HT-29 (cell line): ENCODE measurements at regions not wholly inside any gene's neighbourhood (a gene's known extent, or its start where the extent isn't known, plus 50 kb on each side); places are given as distances from the start of the nearest gene placed in this dataset.

Source experiments
- DNase-seq: peaks from one replicate; pipeline ENCODE4 v3.0.0-alpha.2; 2015; ENCODE audit warnings: low spot score

DNA sequence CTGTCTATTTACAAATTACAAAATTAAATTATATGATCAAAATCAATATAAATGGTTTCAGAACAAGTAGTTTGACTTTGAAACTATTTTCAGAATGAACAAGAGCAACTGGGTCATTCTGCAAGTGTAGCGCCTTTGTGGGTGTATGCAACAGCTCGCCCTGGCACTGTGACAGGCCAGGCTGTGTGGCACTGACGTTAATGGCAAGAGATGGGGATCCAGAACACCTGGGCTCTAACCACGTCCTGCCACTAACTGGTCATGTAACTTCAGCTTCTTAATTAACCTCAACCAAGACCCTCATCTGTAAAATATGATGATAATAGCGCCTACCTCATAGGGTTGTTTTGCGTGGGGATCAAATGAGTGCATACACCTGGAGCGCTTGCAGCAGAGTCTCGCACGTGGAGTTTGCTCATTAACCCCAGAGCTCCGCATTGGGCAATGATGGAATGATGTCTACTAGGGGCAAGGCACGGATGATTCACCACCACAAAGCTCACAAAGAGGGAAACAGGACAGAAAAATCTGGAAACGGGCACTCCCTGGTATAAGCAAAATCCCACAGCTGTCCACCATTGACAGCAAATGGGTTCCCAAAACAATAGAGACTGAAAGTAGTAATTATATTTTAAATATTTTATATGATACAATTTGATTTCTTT, 639.4 kb downstream of the SEMA5A start:
- no peak for DNase-seq

DNA sequence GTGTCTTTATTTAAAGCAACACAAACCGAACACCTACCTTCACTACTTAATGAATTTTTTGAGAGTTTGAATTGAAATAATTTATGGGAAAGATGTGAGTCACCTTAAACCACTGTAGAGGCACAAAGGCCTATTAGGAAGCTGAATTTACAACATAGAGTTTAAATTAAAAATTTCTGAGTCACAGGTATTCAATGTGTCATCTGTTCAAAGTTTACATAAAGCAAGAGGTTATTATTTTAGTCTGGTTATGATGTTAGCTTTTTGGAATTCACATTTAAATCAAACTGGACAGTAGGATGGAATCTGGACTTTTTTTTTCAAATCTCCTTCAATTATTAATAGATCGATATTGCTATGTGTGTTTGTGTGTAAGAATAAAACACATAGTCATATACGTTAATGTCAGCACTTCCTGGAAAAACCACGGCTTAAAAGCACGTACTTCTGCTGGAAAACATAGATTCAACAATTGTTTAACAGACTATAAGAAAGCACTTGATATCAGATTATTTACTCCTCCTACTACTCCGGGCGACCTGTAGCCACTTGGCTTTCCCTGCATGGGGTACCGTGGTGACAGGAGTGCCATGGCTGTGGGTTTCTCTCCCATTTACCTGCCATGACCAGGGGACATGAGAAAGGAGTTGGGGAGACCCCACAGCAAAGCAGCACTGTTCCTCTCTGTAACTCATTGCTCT, 638.6 kb downstream of the SEMA5A start:
- no peak for DNase-seq

GRCh38 chr5:8908055-8908683, 637.7 kb downstream of the SEMA5A start:
- DNase-seq: peak; percentile 72

- no peak for DNase-seq
Observed at GRCh38 chr5:8912106-8912505, 633.8 kb downstream of the SEMA5A start.

DNA sequence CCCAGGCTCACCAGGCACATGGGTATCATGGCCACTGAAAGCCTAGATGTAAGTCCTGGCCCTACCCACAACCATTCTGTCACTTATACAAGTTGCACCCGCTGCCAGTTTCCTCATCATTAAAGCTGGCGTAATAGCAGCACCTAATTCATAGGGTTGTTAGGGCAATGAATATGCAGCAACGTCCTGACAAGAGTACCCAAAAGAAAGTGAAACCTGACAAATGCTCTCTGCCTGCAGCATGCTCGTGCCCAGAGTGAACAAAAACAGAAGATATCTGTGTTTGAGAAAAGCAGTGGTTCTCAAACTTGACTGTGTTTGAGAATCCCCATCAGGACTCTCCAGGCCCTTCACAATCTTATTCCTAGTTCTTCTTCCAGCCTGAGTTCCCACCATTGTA, 632.4 kb downstream of the SEMA5A start:
- no peak for DNase-seq

- DNase-seq: no peak
Observed at GRCh38 chr5:8919096-8919495, 626.8 kb downstream of the SEMA5A start.

DNA sequence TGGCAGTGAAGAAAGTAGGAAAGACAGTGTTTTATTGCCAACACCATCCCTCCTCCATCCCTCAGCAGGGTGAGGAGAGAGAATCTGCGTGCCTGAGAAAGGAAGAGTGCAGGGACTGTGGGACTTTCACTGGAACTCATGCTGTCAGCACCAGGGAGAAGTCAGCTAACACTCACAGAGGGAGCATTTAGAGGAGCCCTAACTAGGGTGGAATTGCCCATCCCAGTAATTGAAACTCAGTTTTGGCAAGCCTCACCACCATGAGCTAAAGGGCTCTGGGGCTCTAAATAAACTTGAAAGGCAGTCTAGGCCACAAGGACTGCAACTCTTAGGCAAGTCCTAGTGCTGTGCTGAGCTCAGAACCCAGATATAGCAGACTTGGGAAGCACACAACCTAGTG, 622.3 kb downstream of the SEMA5A start:
- no peak for DNase-seq

DNA sequence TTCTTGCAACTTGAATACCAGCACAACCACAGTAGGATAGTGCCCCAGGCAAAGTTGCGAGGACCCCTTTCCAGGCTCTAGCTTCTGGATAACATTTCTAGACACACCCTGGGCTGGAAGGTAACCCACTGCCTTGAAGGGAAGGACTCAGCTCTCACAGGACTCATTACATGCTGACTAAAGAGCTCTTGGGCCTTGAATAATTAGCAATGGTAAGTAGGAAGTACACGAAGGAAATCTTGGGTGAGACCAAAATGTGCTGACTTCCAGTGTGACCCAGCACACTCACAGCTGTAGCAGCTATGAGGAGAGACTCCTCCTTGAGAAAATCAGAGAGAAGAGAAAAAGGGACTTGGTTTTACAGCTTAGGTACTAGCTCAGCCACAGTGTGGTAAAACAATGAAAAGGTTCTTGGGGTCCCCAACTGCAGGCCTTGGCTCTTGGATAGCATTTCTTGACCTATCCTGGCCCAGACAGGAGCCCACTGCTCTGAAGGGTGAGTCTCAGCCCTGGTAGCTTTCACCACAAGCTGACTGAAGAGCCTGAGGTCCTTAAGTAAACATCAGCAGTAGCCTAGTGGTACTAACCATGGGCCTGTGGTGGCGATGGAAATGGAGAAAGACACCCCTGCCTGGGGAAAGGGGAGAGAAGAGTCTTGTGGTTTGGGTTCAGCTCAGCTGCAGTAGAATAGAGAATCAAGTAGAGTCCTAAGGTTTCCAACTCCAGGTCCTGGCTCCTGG, 621.7 kb downstream of the SEMA5A start:
- no peak for DNase-seq

- no peak for DNase-seq
Observed at GRCh38 chr5:8930021-8930420, 615.9 kb downstream of the SEMA5A start.

DNA sequence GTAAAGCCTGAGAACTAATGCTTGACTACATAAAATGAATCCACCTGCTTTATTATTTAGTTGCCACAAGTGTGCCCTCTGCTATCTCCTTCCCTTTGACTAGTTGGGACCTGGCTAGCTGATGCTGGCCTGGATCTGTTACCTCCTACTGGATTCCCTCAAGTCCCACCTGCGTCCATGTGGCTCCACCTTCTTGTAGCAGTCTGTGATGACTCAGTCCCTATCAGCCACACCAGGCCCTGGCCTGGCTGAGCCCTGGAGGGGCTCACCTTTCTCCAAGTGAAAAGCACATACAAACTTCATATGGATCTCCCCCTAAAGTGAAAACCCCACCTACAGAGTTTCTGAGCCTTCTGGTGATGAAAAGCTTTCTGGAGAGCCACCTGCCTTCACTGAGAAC, 611.4 kb downstream of the SEMA5A start:
- DNase-seq: no peak

- no peak for DNase-seq
Observed at GRCh38 chr5:8940934-8941333, 604.9 kb downstream of the SEMA5A start.

DNA sequence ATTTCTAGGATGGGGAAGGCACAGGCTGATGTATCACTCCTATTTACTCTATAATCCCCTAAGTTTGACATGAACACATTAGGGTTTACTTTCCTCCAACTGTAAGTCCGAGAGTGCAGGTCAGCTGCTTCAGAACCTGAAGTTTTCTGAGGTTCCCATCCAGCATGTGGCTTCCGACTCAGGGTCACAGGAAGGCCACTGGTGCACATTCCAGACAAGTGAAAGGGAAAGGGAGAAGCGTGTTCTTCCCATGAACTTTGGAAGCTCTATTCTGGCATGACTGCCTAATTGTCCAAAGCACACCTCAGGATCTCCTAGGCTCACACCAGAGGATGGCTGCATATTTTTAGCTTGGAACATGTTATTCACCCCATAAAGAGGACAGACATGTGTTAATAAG, 602.6 kb downstream of the SEMA5A start:
- no peak for DNase-seq

GRCh38 chr5:8944005-8944404, 601.9 kb downstream of the SEMA5A start:
- DNase-seq: no peak

DNA sequence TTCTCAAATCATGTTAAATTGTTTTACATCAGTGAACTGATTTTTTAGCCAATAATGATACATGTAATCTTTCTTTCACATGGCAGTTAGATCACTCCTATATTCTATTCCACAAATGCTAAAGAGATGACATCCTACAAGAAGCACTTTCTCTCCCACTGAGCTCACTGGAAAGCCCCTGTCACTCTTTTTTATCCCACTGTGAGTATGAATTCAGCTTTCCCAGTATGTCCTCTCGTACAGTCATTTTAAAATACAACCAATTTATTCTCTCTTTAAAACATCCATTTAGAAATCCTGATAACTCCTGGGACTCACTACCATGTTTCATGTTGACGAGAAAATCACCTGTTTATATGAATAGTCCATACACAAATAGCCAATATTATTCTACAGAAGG, 599.9 kb downstream of the SEMA5A start:
- DNase-seq: no peak

GRCh38 chr5:8949908-8950307, 596.0 kb downstream of the SEMA5A start:
- no peak for DNase-seq

- DNase-seq: no peak
Observed at GRCh38 chr5:8952147-8952546, 593.7 kb downstream of the SEMA5A start.

- no peak for DNase-seq
Observed at GRCh38 chr5:8953016-8953415, 592.9 kb downstream of the SEMA5A start.

GRCh38 chr5:8953911-8954438, 591.9 kb downstream of the SEMA5A start:
- no peak for DNase-seq

DNA sequence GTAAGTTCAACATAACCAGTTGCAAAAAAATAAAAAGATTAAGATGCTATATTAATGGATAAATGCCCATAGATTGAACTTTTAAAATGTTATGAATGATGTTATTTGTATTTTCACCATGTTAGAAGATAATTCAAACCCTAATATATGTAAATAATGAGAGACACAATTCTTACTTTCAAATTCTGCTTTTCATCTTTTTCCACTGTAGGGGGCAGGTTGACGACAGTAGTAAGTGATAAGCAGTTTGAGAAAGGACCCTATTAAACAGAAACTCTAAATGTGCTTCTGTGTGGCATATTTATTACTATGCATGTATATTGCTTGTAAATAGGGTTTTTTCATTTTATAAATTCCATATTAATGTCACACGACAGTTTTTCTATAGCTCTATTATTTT, 591.1 kb downstream of the SEMA5A start:
- DNase-seq: no peak

- DNase-seq: no peak
Observed at GRCh38 chr5:8956659-8957058, 589.2 kb downstream of the SEMA5A start.

DNA sequence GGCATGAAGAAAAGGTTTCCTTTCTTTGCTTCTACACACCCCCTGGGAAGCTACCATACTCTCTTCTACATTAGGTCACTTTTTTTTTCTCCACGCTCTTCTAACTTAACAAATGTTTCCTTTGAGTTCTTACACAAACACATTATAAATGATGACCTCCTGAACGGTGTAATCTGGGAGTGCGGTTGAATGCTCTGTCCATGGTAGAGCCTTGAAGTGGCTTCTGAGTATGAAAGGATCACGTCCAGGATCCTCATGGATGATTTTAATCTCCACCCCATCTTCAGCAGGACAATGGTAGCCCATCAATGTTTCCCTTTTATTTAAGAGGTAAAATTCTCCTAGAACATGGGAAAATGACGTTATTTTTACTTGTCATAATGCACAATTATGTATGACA, 587.3 kb downstream of the SEMA5A start:
- no peak for DNase-seq

DNA sequence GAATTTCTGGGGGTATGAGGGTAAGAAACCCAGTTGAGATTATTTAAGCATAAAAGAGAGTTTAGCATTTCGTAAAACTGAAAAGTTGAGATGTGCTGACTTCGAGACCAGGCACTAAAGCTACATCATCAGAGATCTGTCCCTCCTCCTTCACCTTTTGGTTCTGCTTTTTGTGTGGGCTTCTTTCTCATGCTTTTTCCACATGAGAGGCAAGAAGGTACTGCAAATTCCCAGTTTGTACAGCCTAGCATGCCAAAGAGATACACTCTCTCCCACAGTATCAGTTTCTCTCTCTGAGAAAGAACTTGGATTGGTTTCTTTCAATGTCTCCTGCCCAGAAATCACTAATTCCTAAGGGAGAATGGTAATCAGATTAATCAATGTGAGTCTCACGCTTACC, 584.7 kb downstream of the SEMA5A start:
- DNase-seq: no peak
